ENCODE measurements at regions not wholly inside any gene's neighbourhood (a gene's known extent, or its start where the extent isn't known, plus 50 kb on each side); places are given as distances from the start of the nearest gene placed in this dataset.

GRCh38 chr20:52893498-52893897 is 78.7 kb upstream of the TSHZ2 start:
- no peak for TF ChIP-seq CTCF (conservative IDR thresholded peaks at IDR 0.05; ENCODE audit: low read length)
- TF ChIP-seq EZH2phosphoT487 (IDR thresholded peaks at IDR 0.05; ENCODE audit: borderline replicate concordance) = no peak
